B cell (primary cell): ENCODE measurements at regions not wholly inside any gene's neighbourhood (a gene's known extent, or its start where the extent isn't known, plus 50 kb on each side); places are given as distances from the start of the nearest gene placed in this dataset.

Source experiments
- EZH2 ChIP-seq: IDR thresholded peaks from 2 replicates; pipeline ENCODE4 v1.6.1; 2012; ENCODE audit warnings: borderline replicate concordance, low read depth, mild to moderate bottlenecking, moderate library complexity, low read length; ENCODE audit not compliant: insufficient read depth, poor library complexity, severe bottlenecking
- TF ChIP-seq, protein P1 (sequence below): fragments of 200-600 bp; IDR thresholded peaks from one replicate; pipeline ENCODE4 v1.8.0; 2022; ENCODE audit warnings: antibody characterized with exemption, mild to moderate bottlenecking

DNA sequence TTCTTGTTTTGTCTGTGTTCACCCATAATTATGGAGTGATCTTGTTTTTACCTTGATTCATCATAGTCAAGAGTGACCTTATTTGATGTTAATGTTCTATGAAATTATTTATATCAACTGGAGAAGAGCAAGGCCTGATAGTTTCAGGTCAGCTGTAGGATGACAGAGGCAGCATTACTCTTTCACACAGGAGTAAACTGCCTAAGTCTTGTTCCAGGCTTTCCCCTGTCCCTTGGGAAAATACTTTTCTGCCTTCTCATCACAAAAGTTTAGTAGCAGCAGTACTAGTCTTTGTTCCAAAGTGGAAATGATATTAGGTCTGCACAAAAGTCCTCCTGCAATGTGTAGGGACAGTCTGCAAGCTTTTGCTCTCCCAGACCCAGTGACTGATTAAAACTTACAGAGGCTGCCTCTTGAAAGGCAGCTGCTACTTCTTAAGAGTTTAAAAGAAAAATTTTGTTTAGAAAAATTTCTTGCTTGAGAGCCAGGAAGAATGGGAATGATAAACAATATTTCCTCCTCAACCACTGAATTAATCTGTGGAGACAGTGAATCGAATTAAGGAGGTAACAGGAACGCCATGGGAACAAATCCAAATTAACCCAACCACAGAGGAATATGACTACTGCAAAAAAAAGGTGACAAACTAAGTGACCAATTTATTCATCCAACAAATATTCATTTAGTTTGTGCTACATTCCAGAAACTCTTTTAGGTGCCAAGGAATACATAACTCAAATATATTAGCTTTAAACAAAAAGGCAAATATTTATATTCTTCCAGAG lies 991.4 kb upstream of the PABPC4L start:
- TF ChIP-seq, protein P1, sequence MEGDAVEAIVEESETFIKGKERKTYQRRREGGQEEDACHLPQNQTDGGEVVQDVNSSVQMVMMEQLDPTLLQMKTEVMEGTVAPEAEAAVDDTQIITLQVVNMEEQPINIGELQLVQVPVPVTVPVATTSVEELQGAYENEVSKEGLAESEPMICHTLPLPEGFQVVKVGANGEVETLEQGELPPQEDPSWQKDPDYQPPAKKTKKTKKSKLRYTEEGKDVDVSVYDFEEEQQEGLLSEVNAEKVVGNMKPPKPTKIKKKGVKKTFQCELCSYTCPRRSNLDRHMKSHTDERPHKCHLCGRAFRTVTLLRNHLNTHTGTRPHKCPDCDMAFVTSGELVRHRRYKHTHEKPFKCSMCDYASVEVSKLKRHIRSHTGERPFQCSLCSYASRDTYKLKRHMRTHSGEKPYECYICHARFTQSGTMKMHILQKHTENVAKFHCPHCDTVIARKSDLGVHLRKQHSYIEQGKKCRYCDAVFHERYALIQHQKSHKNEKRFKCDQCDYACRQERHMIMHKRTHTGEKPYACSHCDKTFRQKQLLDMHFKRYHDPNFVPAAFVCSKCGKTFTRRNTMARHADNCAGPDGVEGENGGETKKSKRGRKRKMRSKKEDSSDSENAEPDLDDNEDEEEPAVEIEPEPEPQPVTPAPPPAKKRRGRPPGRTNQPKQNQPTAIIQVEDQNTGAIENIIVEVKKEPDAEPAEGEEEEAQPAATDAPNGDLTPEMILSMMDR = no peak
- no peak for TF ChIP-seq EZH2
